ENCODE measurements at regions not wholly inside any gene's neighbourhood (a gene's known extent, or its start where the extent isn't known, plus 50 kb on each side); places are given as distances from the start of the nearest gene placed in this dataset.
A peak's percentile ranks its signal among the peaks of the same experiment; 100 is the strongest.

DNA sequence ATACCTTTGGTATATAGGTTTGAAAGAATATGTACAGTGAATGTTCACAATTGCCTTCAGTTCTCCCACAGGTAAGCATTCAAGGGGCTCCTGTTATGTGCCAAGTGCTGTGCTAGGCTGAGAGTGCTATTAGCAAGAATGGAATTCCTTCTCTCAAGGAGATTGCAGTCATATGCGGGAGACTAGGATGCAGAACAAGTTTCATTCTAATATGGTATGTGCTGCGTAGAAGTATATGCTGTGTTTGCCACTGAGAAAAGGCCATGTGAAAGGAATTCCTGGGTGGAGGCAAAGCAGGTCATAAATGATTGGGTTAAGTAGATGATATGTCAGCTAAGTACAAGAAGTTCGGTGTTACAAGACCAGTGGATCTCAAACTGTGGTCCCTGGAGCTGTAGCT is 303.0 kb downstream of the GPATCH2 start:
- ChIA-PET CTCF (ENCODE audit: unreplicated experiment) (no interaction called here), POLR2A (interaction anchor here (0.5 to 2.0 kb wide), 3 partner anchors 12 to 311 kb away, joined by 3 to 6 read pairs (median 5); no protein-coding TSS in a partner anchor)
- intact Hi-C loops (cut with micrococcal nuclease; ENCODE audit: unreplicated experiment) = no loop called here
- H3K27ac ChIP-seq (ENCODE audit: low read depth, low read length, poor library complexity, severe bottlenecking) = no peak overlapping the region
- H2AFZ ChIP-seq (ENCODE audit: low read length) = no peak overlapping the region
- TF ChIP-seq, protein P1, sequence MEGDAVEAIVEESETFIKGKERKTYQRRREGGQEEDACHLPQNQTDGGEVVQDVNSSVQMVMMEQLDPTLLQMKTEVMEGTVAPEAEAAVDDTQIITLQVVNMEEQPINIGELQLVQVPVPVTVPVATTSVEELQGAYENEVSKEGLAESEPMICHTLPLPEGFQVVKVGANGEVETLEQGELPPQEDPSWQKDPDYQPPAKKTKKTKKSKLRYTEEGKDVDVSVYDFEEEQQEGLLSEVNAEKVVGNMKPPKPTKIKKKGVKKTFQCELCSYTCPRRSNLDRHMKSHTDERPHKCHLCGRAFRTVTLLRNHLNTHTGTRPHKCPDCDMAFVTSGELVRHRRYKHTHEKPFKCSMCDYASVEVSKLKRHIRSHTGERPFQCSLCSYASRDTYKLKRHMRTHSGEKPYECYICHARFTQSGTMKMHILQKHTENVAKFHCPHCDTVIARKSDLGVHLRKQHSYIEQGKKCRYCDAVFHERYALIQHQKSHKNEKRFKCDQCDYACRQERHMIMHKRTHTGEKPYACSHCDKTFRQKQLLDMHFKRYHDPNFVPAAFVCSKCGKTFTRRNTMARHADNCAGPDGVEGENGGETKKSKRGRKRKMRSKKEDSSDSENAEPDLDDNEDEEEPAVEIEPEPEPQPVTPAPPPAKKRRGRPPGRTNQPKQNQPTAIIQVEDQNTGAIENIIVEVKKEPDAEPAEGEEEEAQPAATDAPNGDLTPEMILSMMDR (conservative IDR thresholded peaks at IDR 0.05; ENCODE audit: low read length) = no peak
- TF ChIP-seq EZH2phosphoT487 (IDR thresholded peaks at IDR 0.05; ENCODE audit: borderline replicate concordance, low read depth, low read length) = no peak
- H3K79me2 ChIP-seq (ENCODE audit: insufficient read depth, low read depth, low read length) = no peaks in the 10 kb centered on the region
- H3K4me2 ChIP-seq (ENCODE audit: low read length) = no peak overlapping the region
- DNase-seq (ENCODE audit: low spot score) = no peak
- H3K9me2 ChIP-seq (ENCODE audit: insufficient read depth, low read length) = no peaks in the 10 kb centered on the region
- H4K20me1 ChIP-seq (ENCODE audit: insufficient read depth, low read length) = no peaks in the 10 kb centered on the region
- H3K4me1 ChIP-seq (ENCODE audit: insufficient read depth, low read length, poor library complexity, severe bottlenecking) = no peaks in the 10 kb centered on the region
- no TSS peak for BruUV-seq (replicated peaks)
- H3K36me3 ChIP-seq (ENCODE audit: insufficient read depth, low read length) = no peaks in the 10 kb centered on the region
- no peak overlapping the region for H3K4me3 ChIP-seq (ENCODE audit: low read depth, low read length, poor library complexity, severe bottlenecking)
- H3K9me3 ChIP-seq (ENCODE audit: low read length) = no peaks in the 10 kb centered on the region

DNA sequence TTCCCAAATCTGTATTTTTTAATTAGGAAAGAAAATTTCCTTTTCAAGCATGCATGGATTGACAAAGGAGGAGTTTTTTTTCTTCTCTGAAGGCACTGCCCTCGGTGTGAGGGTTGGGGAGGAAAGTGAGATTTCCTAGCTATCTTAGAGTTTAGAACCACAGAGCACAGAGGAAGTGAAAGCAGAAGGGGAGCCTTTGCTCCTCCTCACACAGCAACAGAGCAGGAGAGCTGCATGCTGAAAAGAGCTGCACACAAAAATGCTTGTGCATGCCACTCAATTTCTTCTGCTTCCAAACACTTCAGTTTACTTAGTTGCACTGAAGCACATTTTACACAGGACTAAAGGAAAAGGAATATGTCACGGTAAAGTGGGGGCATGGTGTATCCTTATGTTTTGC is 308.1 kb downstream of the GPATCH2 start:
- no peak overlapping the region for H3K27ac ChIP-seq (ENCODE audit: low read depth, low read length, poor library complexity, severe bottlenecking)
- H3K4me2 ChIP-seq (ENCODE audit: low read length) = no peak overlapping the region
- no peak overlapping the region for H3K4me3 ChIP-seq (ENCODE audit: low read depth, low read length, poor library complexity, severe bottlenecking)
- no peaks in the 10 kb centered on the region for H4K20me1 ChIP-seq (ENCODE audit: insufficient read depth, low read length)
- H3K9me2 ChIP-seq (ENCODE audit: insufficient read depth, low read length) = no peaks in the 10 kb centered on the region
- H3K36me3 ChIP-seq (ENCODE audit: insufficient read depth, low read length) = no peaks in the 10 kb centered on the region
- no peak for TF ChIP-seq EZH2phosphoT487 (IDR thresholded peaks at IDR 0.05; ENCODE audit: borderline replicate concordance, low read depth, low read length)
- TF ChIP-seq, protein P1 (conservative IDR thresholded peaks at IDR 0.05; ENCODE audit: low read length) = no peak
- no peak overlapping the region for H2AFZ ChIP-seq (ENCODE audit: low read length)
- intact Hi-C loops (cut with micrococcal nuclease; ENCODE audit: unreplicated experiment) = no loop called here
- H3K79me2 ChIP-seq (ENCODE audit: insufficient read depth, low read depth, low read length) = no peaks in the 10 kb centered on the region
- ChIA-PET CTCF (ENCODE audit: unreplicated experiment) (interaction anchor here (0.6 kb wide), 1 partner anchor 15 kb away, joined by 3 read pairs; no protein-coding TSS in a partner anchor), POLR2A (interaction anchor here (0.8 kb wide), 1 partner anchor 26 kb away, joined by 3 read pairs; no protein-coding TSS in a partner anchor)
- peak; percentile 8 for DNase-seq (ENCODE audit: low spot score)
- H3K4me1 ChIP-seq (ENCODE audit: insufficient read depth, low read length, poor library complexity, severe bottlenecking) = no peaks in the 10 kb centered on the region
- no peaks in the 10 kb centered on the region for H3K9me3 ChIP-seq (ENCODE audit: low read length)
- no TSS peak for BruUV-seq (replicated peaks)

DNA sequence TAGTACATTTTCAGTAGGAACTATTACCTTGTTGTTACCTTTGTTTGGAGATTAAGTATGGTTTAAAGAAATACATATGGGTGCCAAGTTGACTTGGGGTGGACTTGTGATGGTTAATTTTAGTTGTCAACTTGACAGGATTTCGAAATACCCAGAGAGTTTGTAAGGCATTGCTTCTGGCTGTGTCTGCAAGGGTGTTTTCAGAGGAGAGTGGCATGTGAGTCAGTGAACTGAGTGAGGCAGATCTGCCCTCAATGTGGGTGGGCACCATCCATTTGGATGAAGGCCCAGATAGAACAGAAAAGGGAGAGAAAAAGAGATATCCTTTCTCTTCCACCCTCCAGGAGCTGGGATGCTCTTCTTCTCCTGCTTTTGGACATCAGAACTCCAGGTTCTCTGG is 315.5 kb downstream of the GPATCH2 start:
- Histone ChIP-seq H3K4me2 (ENCODE audit: low read length) (no peak overlapping the region), H3K4me1 (ENCODE audit: insufficient read depth, low read length, poor library complexity, severe bottlenecking) (no peaks in the 10 kb centered on the region), H3K27ac (ENCODE audit: low read depth, low read length, poor library complexity, severe bottlenecking) (no peak overlapping the region), H3K79me2 (ENCODE audit: insufficient read depth, low read depth, low read length) (no peaks in the 10 kb centered on the region), H3K9me2 (ENCODE audit: insufficient read depth, low read length) (no peaks in the 10 kb centered on the region), H3K36me3 (ENCODE audit: insufficient read depth, low read length) (no peaks in the 10 kb centered on the region), H4K20me1 (ENCODE audit: insufficient read depth, low read length) (no peaks in the 10 kb centered on the region), H3K9me3 (ENCODE audit: low read length) (no peaks in the 10 kb centered on the region), H3K4me3 (ENCODE audit: low read depth, low read length, poor library complexity, severe bottlenecking) (no peak overlapping the region), H2AFZ (ENCODE audit: low read length) (no peak overlapping the region)
- ChIA-PET CTCF (ENCODE audit: unreplicated experiment) (no interaction called here), POLR2A (interaction anchor here (0.6 kb wide), 1 partner anchor 739 kb away, joined by 3 read pairs; no protein-coding TSS in a partner anchor)
- intact Hi-C loops (cut with micrococcal nuclease; ENCODE audit: unreplicated experiment) = no loop called here
- TF ChIP-seq EZH2phosphoT487 (IDR thresholded peaks at IDR 0.05; ENCODE audit: borderline replicate concordance, low read depth, low read length) = no peak
- TF ChIP-seq, protein P1 (conservative IDR thresholded peaks at IDR 0.05; ENCODE audit: low read length) = no peak
- no peak for DNase-seq (ENCODE audit: low spot score)
- no TSS peak for BruUV-seq (replicated peaks)

Measured in OCI-LY7 (cell line).